NCI-H345 (cell line): ENCODE measurements at regions not wholly inside any gene's neighbourhood (a gene's known extent, or its start where the extent isn't known, plus 50 kb on each side); places are given as distances from the start of the nearest gene placed in this dataset.
"Not testable (repeated sequence)": the region's sequence is repeated elsewhere in the genome, so short reads cannot be mapped to it uniquely, and the experiment has no call there.

Experiments used
- DNase-seq: peaks from one replicate; lab custom pipeline; 2025; lab: John Stamatoyannopoulos, UW

GRCh38 chr5:30152431-30152830 lies 1041.1 kb upstream of the CDH6 start:
- no peak for DNase-seq

GRCh38 chr5:30150231-30150630 lies 1043.3 kb upstream of the CDH6 start:
- no peak for DNase-seq

GRCh38 chr5:30149526-30149925 lies 1044.0 kb upstream of the CDH6 start:
- DNase-seq = no peak

GRCh38 chr5:30147976-30148375 lies 1045.5 kb upstream of the CDH6 start:
- DNase-seq = no peak

- DNase-seq = not testable (repeated sequence)
These were observed 1049.4 kb upstream of the CDH6 start for GRCh38 chr5:30144059-30144458.

GRCh38 chr5:30142432-30142831 lies 1051.1 kb upstream of the CDH6 start:
- DNase-seq = no peak

- peak; percentile 7 for DNase-seq
These were observed 1072.4 kb upstream of the CDH6 start for GRCh38 chr5:30121043-30121442.

- DNase-seq = no peak
These were observed 1076.4 kb upstream of the CDH6 start for GRCh38 chr5:30117135-30117534.

GRCh38 chr5:30113542-30113941 lies 1079.9 kb upstream of the CDH6 start:
- no peak for DNase-seq

GRCh38 chr5:30112867-30113266 lies 1080.6 kb upstream of the CDH6 start:
- no peak for DNase-seq

GRCh38 chr5:30108051-30108450 lies 1085.4 kb upstream of the CDH6 start:
- DNase-seq = no peak

- DNase-seq = no peak
These were observed 1086.9 kb upstream of the CDH6 start for GRCh38 chr5:30106596-30106995.

GRCh38 chr5:30104872-30105596 lies 1088.5 kb upstream of the CDH6 start:
- no peak for DNase-seq

- DNase-seq = no peak
These were observed 1089.9 kb upstream of the CDH6 start for GRCh38 chr5:30103452-30104202.

- no peak for DNase-seq
These were observed 1090.4 kb upstream of the CDH6 start for GRCh38 chr5:30103052-30103451.

- DNase-seq = no peak
These were observed 1091.3 kb upstream of the CDH6 start for GRCh38 chr5:30102185-30102584.

GRCh38 chr5:30100929-30101328 lies 1092.6 kb upstream of the CDH6 start:
- DNase-seq = peak; percentile 35

GRCh38 chr5:30100148-30100713 lies 1093.3 kb upstream of the CDH6 start:
- no peak for DNase-seq

GRCh38 chr5:30099634-30100033 lies 1093.9 kb upstream of the CDH6 start:
- peak; percentile 29 for DNase-seq

- DNase-seq = no peak
These were observed 1094.5 kb upstream of the CDH6 start for GRCh38 chr5:30098940-30099339.

GRCh38 chr5:30092548-30092947 lies 1100.9 kb upstream of the CDH6 start:
- DNase-seq = no peak

- DNase-seq = no peak
These were observed 1123.8 kb upstream of the CDH6 start for GRCh38 chr5:30069441-30070263.
